GM19372 (cell line): ENCODE measurements at regions not wholly inside any gene's neighbourhood (a gene's known extent, or its start where the extent isn't known, plus 50 kb on each side); places are given as distances from the start of the nearest gene placed in this dataset.
A peak's percentile ranks its signal among the peaks of the same experiment; 100 is the strongest.

Source experiments
- ATAC-seq: cut with Tn5 transposase; IDR thresholded peaks from one replicate; pipeline ENCODE4 v1.9.1; 2021; ENCODE audit warnings: mild to moderate bottlenecking, low read depth, moderate library complexity; ENCODE audit not compliant: unreplicated experiment

DNA sequence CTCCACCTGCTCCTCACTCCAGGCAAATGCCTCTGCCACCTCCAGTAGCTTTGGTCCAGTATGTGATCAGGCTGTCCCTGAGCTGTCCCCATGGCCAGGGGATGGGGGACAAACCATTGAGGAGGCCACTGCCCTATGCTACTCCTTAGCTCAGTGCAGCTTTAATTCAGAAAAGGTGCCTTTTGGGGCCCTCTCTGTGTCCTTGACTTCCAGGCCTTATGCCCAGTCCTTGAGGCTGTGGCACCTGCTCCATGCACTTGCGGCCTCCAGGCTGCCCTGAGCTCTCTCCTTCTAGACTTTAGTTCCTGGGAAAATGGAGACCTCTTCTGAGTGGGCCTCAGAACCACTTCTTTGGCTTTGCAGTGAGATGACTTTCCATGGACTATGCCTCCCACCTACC is 650.8 kb upstream of the CELF2 start:
- ATAC-seq: no peak

DNA sequence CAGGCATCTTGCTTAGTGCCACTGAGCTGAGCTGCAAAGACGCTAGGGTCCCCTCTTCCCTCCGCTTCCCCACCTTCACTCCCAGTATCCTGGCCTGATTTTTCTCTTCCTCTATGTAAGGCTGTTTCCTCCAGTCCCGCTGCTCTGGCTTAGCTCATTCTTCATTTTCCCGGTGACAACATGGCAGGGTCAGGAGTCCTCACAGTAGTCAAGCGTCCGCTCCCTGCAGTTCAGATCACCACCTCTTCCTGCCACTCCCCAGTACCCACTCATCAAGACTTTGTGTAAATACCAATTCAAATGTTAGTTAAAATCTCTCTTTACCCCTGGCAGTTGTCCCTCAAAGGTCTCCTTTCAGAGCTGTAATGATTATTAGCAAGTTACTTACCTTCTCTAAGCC is 650.4 kb upstream of the CELF2 start:
- ATAC-seq: no peak

DNA sequence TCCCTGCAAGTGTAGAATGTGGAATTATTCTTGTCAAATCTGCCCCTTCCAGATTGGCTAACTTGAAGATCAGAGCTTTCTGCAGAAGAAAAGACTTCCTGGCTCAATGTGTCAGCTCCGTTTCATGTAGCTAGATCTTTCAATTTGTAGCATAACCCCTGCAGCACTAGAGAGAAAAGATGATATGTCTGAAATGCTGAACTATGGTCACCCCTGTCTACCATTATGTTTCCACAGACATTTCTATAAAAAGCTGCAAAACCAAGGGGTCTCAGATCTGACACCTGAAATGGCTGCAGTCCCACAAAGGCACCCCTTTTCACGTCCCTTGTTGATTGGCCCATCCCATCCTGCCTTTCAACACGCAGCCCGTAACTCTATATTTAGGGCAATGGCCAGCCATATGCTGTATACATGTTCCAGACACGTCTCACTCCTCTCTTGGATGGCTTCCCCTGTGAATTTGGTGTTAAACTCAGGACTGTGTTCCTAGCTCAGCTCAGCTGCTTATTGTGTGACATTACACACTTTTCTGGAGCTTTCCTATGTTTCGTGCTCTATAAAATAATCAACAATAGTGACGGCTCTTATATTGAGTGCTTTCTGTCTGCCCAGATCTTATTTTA is 648.6 kb upstream of the CELF2 start:
- no peak for ATAC-seq

DNA sequence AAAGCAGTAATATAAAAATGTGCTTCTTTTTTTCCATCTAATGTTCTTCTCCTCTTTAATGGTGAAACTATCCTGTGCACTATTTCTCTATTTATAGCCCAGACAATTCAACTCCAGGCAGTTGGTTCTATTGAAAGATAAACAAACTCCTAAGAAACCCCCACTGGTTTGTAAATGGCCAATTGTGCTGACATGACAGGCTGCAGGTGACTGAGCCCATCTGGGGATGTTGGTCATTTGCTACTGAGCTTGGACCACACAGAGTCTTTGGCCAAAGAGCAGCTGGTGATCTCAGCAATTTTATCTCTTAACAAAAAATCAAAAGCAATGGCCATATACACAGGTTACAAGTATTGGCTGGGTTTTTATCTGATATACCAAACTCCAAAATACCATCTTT is 631.8 kb upstream of the CELF2 start:
- no peak for ATAC-seq

DNA sequence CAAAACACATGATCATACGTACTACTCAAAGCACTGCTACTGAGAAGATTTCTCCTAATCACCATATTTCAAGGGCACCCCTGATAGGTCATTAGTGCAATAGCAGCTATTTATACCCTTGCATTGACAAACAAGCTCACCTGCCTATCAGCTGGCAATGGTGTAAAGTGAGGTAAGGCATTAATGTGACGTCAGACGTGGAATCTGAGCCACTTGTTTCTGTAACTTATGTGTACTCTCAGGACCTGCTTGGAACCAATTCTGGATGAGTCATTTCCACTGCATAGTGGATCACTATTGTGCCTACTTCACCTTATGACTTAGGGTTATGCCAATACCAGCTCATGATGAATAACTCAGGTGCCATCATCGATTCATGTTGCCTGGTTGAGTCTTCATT is 628.5 kb upstream of the CELF2 start:
- ATAC-seq: no peak

DNA sequence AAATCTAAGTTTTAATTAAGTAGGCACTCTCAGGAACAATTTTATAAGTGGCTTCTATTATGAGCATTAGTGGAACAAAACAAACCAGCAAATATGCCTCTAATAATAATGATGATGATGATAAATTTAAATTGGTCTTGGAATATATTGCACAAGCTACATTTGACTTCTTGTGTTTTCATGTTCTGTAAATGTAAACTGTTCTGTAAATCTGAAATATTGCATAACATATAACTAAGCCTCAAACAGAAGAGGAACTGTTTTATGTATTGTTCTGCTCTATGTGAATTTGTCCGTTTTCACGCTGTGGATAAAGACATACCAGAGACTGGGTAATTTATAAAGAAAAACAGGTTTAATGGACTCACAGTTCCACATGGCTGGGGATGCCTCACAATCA is 625.2 kb upstream of the CELF2 start:
- no peak for ATAC-seq

DNA sequence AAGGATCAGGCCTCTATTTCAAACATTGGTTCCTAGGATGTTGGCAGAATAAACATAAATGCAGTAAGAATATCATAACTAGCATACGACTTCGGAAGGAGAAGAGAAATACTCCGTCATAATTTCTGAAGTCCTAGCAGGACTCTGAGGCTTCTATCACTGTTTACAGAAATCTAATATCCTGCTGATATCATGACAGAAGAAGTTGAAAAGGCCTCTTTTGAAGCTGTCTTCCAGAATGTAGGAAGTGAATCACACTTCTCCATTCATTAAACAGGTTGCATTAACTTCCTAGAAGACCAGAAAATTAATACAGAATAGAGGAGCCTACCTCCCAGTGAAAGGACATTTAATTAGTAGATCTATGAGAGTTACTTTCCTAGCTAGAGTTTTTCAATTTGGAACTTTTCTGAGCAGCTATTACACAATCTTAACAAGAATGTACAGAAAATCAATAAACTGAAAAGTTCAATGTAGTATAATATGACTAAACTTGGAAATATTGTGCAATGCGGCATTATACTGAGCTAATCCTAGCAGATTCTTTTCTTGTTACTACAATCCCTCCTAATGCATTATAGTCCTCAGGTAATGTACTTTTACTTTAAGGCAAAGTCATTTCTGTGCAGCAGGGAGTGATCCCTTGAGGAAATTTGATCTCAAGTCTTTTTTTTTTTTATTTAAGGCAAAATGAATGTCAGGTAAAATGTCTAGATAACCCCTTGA is 622.6 kb upstream of the CELF2 start:
- ATAC-seq: no peak

DNA sequence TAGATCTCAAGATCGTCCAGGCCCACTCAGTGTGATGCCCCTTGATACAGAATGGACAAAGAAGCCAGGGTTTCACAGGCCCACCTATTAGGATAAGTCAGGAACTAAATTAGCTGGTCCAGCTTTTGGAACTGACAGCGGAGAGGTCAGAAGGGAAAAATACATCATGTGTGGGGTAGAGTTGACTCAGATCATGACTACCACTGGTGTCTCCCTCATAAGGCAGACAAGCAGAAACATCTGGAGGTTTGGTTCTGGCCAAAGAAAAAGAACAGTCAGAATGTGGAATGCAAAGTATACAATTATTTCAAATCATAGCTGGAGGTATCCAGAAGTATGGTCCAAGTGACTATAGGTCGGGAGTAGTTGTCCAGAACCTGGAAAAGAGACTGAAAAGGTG is 621.1 kb upstream of the CELF2 start:
- ATAC-seq: no peak

DNA sequence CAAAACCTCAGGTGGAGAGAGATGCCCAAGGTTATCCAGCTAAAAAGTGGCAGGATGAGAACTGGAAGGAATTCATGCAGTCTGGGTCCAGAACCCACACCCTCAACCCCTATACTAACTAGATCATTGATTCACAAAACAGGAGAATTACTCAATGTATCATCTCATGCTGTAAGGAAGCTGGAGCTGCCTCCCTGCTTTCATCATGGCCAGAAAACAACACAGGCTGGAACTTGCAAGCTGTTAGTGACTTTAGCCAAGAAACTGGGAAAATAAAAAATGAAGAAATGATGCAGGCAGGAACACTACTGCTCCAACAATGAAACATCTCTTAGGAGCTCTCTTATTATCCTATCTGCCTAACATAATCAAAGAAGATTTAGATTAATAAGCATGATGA is 619.8 kb upstream of the CELF2 start:
- no peak for ATAC-seq

DNA sequence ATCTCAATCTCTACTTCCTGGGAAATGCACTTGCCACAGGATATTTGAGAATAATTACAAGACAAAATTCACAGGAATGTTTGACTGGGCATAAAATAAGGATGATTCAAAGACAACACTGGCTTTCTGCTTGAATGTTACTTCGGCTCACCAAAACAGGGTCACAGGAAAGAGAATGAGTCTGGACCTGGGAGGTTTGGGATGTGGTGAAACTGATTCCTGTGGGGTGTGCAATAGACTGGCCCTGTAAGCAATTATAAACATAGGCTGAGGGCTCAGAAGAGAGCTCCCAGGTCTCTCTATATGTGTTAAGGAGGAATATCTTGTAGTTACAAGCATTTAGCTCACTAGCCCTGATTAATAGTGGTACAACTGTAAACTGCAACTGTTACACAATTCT is 613.9 kb upstream of the CELF2 start:
- no peak for ATAC-seq

DNA sequence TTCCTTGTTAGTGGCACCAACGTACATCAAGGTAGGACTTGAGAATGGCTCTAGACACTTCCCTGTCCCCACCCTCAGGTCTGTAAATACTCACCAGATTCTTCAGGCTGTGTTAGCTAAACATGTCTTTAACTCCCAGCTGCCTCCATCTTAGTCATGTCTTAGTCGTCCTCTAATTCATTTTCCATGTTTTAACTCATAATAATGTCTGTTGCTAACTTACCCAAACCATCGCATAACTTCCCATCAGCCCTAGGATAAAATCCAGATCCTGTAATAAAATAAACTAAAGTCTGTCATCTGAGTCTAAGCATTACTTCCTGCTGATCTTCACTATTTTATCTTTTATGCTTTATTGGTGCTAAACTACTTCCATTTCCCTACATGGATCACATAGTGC is 600.0 kb upstream of the CELF2 start:
- ATAC-seq: no peak

DNA sequence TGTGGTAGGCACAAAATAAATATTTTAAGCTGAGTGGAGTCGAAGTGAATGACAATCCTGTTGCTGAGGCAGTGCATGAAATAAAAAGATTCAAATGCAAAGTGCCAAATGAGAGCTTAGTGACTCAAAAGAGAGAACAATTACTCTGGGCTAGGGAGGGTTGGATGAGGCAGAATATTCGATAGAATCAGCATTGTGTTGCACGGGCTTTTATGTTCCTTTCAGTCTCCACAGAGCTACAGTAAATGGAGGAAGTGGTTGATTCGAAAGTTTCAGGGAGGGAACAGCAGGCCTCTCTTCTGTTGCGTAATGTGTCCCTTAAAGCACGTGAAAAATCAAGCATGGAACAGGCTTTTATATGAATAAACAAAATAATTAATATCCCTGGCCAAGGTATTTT is 599.3 kb upstream of the CELF2 start:
- peak; percentile 93 for ATAC-seq

DNA sequence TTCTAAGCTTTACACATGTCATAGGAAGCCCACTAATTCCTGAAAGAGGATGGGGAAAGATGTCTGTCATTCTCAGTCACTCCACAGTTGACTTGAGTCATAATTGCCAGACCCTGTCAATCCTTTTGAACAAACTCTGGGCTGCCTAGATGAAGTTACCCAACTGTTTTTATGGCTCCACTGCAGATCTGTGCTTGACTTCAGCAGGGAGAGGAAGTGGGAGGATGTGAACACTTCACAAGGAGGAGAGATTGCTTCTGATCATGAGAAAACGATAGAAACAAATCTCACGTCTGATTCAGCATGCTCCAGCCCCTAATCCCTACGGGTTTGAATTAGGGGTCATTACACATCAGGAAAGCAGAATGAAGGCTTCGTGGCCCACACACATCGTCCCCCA is 596.6 kb upstream of the CELF2 start:
- ATAC-seq: no peak

DNA sequence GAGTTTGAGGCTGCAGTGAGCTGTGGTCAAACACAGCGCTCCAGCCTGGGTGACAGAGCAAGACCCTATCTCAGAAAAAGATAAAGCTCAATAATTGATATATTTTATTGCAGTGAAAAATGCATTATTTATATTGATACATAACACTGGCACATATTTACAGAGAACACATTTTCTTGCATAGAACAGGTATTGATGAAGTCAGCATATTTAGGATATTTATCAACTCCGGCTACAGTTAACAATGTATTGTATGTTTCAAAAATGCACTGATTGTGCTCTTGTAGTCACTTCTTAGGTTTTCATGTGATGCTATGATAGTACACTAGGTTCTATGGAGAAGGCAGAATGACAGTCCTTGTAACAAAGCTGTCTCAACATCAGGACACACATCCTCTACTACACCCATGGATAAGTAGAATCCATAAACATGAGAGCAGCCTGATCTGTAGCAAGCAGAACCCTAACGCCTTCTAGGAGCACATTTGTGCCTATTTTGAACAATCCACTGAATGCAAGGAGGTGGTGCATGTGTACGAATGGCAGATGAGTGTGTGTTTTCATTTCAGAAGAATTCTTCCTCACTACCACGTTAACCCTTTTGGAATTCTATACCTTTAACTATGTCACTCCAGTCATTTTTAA is 586.1 kb upstream of the CELF2 start:
- ATAC-seq: no peak

DNA sequence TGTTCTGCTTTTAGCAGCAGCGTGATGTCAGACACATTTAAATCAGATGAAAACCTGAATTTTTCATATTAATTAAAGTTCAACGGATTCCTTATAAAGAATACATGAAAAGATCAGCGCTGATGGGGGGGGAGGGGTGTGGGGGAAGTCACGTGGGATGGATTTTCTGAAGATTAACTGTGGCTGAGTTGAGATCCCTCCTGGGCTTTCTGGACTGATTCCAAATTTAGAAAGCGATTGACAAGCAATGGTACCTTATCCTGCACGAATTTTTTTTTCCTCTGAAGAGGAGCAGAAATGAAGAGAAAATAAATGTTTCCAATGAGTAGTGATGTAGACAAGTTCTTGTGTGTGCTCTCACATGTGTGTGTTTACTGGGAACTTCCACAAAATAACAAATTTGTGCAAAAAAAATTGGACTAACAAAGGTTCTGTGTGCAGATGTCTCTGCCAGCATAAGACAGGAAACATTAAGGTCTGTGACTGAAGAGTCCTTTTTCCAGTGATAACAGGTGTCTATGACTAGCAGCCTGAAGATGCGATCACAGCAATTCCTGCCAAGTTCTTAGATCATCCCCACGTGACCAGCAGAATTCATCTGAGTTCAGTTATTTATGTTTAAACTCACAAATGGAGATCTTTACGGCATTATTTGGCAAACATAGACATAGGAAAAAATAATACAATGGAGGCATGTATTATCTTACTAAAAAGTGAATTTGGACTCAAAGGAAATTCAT is 585.2 kb upstream of the CELF2 start:
- no peak for ATAC-seq

DNA sequence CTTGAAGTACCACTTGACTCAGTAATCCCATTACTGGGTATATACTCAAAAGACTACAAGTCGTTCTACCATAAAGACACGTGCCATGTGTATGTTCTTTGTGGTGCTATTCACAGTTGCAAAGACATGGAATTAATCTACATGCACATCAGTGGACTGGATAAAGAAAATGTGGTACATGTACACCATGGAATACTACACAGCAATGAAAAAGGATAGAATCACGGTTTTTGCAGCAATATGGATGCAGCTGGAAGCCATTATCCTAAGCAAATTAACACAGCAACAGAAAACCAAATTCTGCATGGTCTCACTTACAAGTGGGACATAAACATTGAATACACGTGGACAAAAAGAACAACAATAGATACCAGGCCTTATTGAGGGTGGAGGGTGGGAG is 583.4 kb upstream of the CELF2 start:
- no peak for ATAC-seq

DNA sequence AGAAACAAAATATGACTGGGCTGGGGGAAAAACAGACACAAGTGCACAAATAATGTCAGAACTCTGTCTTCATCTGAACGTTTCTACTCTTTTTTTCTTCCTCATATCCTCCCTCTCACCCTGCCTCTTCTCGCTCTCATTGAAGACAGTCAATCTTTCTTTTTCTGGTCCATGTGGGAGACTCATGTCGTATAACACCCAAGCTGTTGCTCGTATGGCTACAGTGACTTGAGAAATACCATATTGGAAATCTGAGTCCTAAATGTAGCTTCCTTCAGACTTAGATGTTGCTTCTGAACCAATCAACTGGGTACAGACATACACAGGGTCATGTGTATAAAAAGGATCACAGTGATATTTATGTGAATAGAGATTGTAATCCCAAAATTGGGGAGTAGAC is 579.8 kb upstream of the CELF2 start:
- no peak for ATAC-seq

DNA sequence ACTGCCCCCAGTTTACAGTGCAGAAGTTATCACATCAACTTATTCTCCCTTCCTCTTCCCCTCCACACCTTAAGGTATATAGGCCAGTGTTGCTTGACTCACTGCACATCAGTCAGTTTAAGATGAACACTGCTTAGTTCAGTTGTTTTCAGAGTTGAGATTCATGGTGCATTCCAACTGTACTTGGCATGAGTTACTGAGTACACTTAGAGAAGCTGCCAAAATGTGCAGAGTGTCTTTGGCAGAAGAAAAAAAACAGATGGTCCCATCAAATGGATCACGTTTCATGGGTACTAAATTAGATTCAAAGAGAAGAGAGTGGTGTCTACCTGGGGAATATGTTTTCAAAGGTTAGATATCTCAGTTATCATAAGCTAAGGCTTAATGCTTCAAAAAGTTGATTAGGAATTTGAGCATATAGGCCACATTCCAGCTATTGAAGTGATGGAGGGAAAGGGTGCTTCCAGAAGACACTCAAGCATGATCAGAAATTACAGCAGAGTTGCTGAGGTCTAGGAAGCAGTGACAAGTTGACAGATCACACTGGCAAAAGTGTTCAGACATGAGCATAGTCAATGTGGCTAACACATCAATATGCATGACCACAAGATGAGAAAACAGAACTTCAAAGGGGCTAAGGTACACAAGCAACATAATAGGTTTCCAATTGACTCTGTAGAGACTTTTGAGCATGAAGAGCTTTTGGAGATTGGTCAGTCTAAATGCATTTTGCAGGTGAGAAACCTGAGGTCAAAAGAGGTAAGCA is 579.2 kb upstream of the CELF2 start:
- ATAC-seq: no peak

DNA sequence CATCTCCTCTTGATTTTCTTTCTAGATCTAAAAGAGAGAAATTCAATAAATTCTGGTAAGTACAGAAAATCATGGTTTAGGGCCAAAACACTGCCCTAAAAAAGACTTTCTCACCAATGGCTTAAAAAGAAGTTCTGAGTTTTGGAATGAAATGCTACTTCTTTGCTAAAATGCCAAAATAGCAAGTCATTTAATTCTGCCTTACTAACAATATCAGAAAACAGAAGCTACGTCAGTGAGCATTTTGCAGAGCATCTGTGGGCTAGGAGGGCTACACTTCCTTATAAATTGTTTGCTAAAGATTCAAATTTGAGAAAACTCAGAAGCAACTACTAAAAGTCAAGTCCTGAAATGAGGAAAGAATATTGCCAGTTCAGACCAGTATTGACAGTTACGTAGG is 560.8 kb upstream of the CELF2 start:
- no peak for ATAC-seq

DNA sequence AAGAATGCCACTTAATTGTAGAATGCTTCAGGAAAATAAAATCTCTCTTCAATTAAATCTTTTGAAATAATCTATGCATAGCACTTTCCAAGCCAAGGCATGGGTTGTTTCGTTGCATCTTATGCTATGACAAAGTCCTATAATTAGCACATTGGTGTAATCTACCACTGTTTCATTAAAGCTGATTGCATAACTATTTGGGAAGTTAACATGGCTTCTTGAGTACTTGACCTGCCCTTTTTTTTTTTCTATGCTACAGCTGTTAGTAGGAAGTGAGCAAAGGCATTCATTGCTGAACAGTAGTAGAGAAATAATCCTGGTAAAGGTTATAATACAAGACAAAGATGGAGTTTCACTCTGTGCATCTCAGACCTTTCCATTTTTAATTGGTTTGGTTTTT is 557.2 kb upstream of the CELF2 start:
- ATAC-seq: no peak
